GM03348 (cell line): ENCODE measurements at regions not wholly inside any gene's neighbourhood (a gene's known extent, or its start where the extent isn't known, plus 50 kb on each side); places are given as distances from the start of the nearest gene placed in this dataset.

Experiments used
- DNase-seq: peaks from one replicate; pipeline ENCODE4 v3.0.0; 2012; ENCODE audit warnings: low spot score

GRCh38 chr5:14017904-14018303 lies 73.4 kb upstream of the DNAH5 start:
- no peak for DNase-seq

- no peak for DNase-seq
Measured at GRCh38 chr5:14016549-14016948, 72.1 kb upstream of the DNAH5 start.

- peak; percentile 97 for DNase-seq
Measured at GRCh38 chr5:14011089-14012020, 66.9 kb upstream of the DNAH5 start.

DNA sequence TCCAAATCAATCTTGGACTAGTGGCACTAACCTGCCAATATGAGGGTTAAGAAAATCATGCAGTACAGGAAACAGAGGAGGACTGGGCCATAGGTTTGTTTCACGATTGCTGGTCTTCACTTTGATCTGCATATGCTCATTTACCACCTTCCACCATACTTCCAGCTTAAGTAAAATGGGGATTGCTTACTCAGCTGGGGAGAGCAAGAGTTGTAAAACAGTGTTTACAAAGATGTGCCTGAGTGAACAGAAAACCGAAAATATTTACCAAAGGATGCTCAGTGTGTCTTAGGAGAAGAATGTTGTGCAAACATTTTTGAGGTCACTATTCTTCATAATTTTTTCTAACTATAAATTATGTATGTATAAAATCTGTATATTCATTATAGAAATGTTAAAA lies 65.1 kb upstream of the DNAH5 start:
- DNase-seq, result no peak

- no peak for DNase-seq
Measured at GRCh38 chr5:14008819-14009311, 64.4 kb upstream of the DNAH5 start.

- DNase-seq, result peak; percentile 18
Measured at GRCh38 chr5:14006823-14007520, 62.5 kb upstream of the DNAH5 start.

DNA sequence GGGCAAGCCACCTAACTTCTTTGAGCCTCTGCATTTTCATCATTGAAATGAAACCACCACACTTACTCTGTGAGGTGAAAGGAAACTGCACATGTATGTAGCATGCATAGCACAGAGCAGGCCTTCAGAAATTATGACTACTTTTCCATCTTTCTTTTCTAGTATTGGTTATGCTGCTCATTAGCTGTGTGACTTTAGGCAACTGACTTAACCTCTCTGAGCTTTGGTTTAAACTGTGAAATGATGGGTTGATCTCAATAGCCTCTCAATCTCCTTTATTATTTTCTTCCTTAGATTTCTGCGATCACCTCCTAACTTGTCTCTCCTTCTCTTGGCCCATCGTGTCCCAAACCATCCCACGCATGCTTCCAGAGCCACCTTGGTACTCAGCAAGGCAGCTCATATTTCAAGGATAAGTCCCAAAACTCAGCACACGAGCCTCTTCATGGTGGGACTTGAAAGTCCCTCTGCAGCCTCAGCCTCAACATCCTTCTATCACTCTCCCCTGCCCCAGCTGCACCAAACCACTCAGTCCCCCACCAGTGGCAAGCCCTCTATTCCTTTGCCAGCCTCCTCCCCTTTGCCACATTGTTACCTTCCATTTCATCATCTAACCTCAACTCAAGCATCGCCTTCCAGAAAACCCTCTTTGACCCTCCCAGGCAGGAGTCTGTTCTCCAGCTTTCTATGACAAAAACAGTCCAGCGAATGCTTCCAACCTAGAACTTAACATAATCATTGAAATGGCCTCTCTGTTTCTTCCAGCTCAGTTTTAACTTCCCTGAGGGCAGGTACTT lies 60.3 kb upstream of the DNAH5 start:
- peak; percentile 27 for DNase-seq

DNA sequence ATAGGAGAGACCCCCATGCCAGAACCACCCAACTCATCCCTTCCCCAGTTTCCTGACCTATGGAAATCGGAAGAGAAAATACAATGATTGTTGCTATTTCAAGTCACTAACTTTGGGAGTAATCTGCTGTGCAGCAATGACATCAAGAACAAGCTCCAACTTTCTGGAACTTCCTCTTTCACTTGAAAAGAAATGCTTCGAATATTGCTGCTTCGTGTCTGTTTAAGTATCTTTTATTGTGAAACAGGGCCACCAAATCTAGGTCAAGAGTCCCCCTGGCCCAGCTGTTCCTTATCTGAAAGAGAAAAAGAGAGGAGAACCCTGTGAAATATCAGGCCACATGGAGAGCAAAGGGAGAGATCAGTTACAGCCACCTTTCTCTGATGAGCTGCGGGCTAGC lies 59.4 kb upstream of the DNAH5 start:
- no peak for DNase-seq

DNA sequence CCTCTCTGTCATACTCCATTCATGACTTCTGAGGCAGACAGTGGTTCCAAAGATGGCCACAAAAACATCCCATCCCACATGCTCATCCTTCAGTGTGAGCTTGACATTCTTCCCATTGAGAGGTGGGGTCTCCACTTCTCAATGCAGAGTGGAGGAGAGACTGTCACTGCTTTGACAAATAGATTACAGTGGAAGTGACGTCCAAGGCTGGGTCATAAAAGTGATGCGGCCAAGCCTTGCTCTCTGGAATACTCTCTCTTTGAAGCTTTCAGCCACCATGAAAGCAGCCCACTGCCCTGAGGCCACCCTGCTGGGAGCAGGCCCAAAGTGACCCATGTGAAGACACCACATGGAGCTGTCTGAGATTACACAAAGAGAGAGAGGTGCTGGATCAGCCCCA lies 59.0 kb upstream of the DNAH5 start:
- DNase-seq, result no peak

GRCh38 chr5:13998254-13998653 lies 53.8 kb upstream of the DNAH5 start:
- DNase-seq, result no peak

DNA sequence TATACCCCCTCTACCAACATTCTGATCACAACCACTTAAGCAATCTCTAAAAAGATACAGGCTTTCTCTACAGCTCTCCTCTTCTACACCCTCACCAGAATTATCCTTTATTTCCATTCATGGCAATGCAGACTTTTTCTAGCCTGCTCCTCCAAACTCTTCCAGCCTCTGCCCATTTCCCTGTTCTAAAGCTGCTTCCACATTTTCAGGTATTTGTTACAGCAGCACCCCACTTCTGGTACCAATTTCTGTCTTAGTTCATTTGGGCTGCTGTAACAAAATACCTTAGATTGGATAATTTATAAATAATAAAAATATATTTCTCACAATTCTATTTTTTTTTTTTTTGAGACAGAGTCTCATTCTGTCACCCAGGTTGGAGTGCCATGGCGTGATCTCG lies 53.0 kb upstream of the DNAH5 start:
- DNase-seq, result no peak

DNA sequence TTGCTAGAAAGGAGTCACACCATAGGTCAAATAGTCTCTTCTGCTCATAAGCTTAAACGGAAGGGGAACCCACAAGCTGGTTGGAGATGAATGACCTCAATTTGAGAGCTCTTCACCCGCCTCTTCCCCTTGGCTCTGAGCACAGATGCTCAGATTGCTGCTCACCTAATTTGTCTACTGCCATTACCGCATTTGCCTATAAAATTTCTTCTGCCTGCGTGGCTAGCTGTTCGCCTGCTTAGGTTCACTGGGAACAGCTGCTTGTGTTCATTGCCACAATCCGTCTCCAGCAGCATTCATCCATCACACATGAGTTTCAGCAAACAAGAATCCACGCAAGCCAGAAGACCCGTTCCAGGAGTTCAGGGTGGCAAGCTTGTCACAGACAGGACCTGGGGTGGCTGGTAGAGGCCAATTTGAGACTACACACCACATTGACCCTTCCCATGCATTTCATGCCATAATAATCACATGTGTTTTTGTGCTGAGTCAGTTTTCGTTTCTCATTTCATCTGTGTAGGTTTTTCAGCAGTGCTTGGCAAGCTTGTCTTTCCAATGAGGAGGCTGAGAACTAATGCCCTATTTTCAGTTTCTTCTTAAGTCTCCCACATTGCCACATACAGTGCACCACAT lies 50.2 kb upstream of the DNAH5 start:
- peak; percentile 27 for DNase-seq
